Cortex of kidney (tissue), 1 donor: ENCODE measurements at regions not wholly inside any gene's neighbourhood (a gene's known extent, or its start where the extent isn't known, plus 50 kb on each side); places are given as distances from the start of the nearest gene placed in this dataset.
"Not testable (repeated sequence)": the region's sequence is repeated elsewhere in the genome, so short reads cannot be mapped to it uniquely, and the experiment has no call there.

Source experiments
- DNase-seq: peaks from one replicate; lab custom pipeline; 2025; lab: John Stamatoyannopoulos, UW

- DNase-seq = no peak
These were observed 408.8 kb downstream of the NUP35 start for GRCh38 chr2:183533021-183533420.

GRCh38 chr2:183536290-183536689 is 412.0 kb downstream of the NUP35 start:
- DNase-seq = no peak

DNA sequence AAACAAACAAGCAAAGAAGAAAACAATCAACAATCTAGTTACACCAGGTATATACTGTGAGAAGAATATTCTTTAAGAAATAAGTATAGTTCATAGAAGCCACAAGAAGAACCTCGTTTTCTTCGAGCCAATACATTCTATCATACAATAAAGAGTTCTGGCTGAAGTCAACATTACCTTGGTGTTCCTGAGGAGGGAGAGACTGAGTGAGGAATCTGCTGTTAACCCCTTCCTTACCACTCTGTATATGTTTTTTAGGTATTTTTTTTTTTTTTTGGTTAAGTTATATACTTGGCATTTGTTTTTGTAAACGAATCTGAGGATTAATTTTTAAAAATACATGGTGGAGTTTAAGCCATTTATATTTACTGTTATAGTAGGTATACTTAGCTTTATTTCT is 412.5 kb downstream of the NUP35 start:
- no peak for DNase-seq

GRCh38 chr2:183541766-183542165 is 417.5 kb downstream of the NUP35 start:
- no peak for DNase-seq

DNA sequence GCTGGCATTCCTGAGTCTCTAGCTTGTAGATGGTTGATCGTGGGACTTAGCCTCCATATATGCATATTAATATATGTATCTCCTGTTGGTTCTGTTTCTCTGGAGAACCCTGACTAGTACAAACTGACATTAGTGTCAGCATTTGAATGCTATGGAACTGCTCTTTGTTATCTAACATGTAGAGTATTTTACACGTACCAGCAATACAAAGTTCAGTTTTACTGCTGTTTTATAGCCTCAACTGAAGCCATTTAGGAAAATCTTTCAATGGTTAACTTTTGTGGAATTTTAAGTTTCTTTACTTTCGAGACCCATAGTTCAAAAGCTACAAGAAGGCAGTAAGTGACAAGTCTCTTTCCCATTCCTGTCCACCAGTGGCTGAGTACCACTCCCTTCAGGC is 418.4 kb downstream of the NUP35 start:
- DNase-seq = no peak

GRCh38 chr2:183543222-183543621 is 419.0 kb downstream of the NUP35 start:
- no peak for DNase-seq

DNA sequence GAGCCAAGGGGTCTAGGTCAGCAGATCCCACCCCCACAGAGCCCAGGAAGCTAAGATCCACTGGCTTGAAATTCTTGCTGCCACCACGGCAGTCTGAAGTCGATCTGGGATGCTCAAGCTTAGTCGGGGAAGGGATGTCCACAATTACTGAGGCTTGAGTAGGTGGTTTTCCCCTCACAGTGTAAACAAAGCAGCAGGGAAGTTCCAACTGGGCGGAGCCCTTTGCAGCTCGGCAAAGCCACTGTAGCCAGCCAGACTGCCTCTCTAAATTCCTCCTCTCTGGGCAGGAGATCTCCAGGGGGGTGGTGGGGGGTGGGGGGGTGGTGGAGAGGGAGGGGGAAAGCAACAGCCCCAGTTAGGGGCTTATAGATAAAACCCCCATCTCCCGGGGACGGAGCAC is 419.5 kb downstream of the NUP35 start:
- DNase-seq = no peak

- DNase-seq = not testable (repeated sequence)
These were observed 422.5 kb downstream of the NUP35 start for GRCh38 chr2:183546560-183547350.

DNA sequence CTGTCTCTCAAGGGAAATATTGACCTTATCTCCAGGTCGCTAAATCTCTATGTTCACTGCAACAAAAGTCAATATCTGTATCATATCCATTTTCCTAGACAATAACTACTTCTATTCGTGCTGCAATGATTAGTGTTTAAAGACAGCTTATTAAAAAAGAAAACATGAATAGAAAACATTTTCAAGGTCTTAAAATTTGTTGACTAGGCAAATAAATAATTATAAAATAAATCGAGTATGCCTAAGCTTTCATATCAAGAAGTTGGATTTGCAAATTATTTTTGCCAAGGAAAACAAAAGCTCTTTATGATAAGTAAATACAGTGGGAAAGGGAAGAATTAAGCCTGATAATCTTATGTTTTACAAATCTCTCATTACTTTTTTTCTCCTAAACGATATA is 428.5 kb downstream of the NUP35 start:
- no peak for DNase-seq

DNA sequence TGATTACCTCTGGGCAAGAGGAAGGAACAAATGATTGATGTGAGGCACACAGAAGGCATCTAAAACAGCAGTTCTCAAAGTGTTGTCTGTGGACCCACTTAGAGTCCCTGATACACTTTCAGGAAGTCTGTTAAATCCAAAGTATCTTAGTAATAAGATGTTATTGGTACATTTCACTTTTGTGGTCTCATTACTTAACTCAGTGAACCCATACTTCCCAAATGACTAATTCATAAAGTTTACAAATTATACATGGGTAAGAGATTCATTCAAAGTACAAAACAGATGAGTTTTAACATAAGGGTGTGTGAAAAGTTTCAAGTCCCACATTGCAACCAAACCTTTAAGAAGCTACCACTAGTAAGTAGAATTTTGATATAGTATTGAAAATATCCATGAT is 440.5 kb downstream of the NUP35 start:
- no peak for DNase-seq

DNA sequence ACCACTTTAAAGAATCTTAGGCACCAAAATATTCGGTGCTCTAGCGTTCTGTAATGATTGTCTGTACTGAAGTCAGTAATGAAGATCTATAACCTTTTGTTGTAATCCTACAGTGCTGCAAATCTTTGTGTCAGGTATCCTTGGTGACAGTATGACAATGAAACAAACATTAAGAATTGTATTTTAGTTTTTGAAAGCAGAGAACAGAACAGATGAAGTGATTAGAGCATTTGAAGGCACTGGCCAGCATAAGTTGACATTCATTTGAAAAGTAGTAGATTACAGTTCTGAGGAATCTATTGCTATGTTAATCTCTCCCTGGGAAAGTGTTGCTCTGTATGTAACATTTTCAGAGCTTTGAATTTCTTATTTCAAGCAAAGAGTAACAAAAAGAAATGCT is 451.2 kb downstream of the NUP35 start:
- no peak for DNase-seq

- no peak for DNase-seq
These were observed 455.4 kb downstream of the NUP35 start for GRCh38 chr2:183579686-183580085.

DNA sequence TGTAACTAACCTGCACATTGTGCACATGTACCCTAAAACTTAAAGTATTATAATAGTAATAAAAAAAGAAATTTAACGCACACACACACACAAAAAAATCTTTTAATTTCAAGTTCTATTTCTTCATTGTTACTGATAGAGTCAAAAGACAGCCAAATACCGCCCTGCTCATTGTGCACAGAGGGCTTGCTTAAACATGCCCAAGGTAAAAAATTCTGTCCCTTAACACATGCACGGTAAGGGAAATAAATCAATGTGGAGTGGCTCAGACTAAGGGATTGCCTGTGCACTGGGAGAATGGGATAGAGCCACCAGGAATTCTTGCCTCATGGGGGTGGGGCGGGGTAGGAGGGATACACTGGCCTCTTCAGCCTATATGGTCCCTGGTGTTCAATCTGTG is 468.0 kb downstream of the NUP35 start:
- no peak for DNase-seq

DNA sequence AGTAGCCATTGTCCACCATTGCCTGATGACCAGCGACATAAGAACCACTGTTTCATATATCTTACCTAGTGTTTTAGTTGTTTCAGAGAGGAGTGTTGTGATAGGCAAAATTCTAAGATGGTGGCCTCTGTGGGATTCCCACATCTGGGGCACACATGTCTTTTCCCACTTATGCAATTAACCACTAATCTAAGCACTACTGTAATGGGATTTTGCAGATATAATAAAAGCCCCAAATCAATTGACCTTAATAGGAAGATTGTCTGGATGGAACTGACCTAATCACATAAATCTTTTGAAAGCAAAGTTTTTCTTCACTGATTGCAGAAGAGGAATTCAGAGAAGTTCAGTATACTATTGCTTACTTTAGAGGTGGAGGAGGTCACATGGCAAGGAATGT is 469.9 kb downstream of the NUP35 start:
- DNase-seq = no peak

DNA sequence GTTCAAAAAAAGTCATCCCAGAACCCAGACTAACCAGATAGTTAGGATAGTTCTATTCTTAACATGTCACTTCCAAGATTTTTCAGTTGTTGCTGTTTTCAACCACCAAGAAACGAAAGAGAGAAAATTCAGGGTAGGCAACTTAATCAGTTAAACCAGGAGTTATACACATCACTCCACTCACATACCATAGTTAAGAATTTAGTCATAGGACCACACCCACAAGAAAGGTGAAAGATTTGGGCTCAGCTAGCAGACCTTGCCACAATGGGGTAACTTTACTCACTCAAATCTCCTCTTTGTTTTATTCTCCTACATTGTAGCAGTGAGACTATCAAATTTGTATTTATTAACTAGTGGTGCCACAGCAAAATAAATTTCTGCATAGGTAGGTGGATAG is 473.6 kb downstream of the NUP35 start:
- DNase-seq = no peak

- no peak for DNase-seq
These were observed 479.8 kb downstream of the NUP35 start for GRCh38 chr2:183604065-183604464.

- DNase-seq = no peak
These were observed 481.2 kb downstream of the NUP35 start for GRCh38 chr2:183605440-183605839.

DNA sequence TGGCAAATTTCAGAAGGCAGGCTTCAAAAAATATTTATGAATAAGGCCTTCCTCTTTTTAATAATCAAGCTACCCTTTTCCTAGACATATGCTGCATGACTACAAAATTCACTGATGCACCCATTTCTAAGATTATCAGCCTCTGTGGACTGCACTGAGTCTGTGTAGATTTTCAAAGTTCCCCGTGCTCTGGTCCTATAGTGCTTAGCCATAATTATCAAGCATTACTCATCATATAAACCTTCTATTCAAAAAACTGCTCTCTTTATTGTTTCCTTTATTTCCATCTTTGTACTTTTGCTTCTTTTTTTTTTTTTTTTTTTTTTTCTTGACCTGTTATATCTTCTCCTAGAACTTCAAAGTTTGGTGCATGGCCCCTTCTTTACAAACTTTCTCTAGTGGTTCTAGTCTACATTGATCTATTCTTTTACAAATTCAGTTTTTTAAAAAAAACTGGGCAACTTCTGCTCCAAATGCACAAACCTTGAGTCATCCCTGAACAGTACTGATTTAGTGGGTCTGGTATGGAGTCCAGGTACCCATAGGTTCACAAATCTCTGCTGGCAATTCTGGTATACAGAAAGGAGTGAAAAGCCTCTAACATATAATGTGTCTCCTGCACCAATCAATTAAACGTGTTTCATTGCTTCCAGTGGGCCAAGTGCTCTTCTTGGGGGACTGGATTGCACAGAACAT is 481.9 kb downstream of the NUP35 start:
- DNase-seq = no peak

GRCh38 chr2:183606718-183607085 is 482.5 kb downstream of the NUP35 start:
- no peak for DNase-seq

- DNase-seq = no peak
These were observed 483.8 kb downstream of the NUP35 start for GRCh38 chr2:183607995-183608394.

GRCh38 chr2:183608747-183609146 is 484.5 kb downstream of the NUP35 start:
- DNase-seq = no peak

- DNase-seq = no peak
These were observed 486.5 kb downstream of the NUP35 start for GRCh38 chr2:183610724-183611123.

DNA sequence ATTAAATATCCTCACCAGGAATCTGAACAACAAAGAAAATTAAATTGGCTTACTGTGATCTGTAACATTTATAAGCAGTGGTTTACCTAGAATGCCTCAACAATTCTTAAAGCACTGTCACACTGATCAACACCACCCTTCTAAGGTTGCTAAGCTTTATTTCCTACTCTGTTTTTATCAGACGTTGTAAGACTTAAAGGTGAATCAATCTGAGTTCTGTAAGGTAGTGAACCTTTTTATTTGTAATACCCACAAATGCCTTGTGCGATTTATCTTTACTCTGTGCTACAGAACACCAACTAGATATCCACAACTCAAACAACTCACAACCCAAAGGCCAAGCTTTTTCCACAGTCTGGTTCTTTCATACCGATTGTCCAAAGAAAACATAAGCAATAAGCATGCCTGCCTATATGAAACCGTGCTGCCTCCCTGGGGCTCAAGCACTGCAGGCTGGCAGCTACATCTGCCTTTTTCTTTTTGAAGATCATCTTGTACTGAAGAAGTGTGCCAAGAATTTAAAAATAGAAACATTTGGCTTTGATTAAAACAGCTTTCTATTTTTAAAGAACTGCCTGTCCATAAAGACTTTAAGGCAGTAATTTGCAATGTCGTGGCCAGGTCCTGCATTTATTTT is 490.7 kb downstream of the NUP35 start:
- no peak for DNase-seq
